D721Med (cell line): ENCODE measurements at regions not wholly inside any gene's neighbourhood (a gene's known extent, or its start where the extent isn't known, plus 50 kb on each side); places are given as distances from the start of the nearest gene placed in this dataset.
"Not testable (repeated sequence)": the region's sequence is repeated elsewhere in the genome, so short reads cannot be mapped to it uniquely, and the experiment has no call there.

Experiments
- DNase-seq: peaks from one replicate; pipeline ENCODE4 v3.0.0; 2011; ENCODE audit warnings: low spot score; ENCODE audit not compliant: insufficient read length
- FAIRE-seq: peaks from 2 replicates; lab custom pipeline; 2011; peaks lifted over from hg19 to GRCh38; lab: Jason Lieb, UNC
- CTCF ChIP-seq: IDR thresholded peaks from 2 replicates; pipeline ENCODE4 v1.5.1; 2012; ENCODE audit warnings: mild to moderate bottlenecking, control low read depth; ENCODE audit not compliant: insufficient read depth; ENCODE audit errors: missing control alignments

- no peak for DNase-seq
- no peak for TF ChIP-seq CTCF
- FAIRE-seq = no peak
Observed at GRCh38 chr10:120791316-120791715, 59.8 kb upstream of the WDR11 start.

- no peak for DNase-seq
- TF ChIP-seq CTCF = no peak
- no peak for FAIRE-seq
Observed at GRCh38 chr10:120793088-120793487, 58.1 kb upstream of the WDR11 start.

- no peak for TF ChIP-seq CTCF
- FAIRE-seq (no peak), DNase-seq (no peak)
Observed at GRCh38 chr10:120794390-120794789, 56.8 kb upstream of the WDR11 start.

GRCh38 chr10:120798276-120798675 is 52.9 kb upstream of the WDR11 start:
- DNase-seq = not testable (repeated sequence)

GRCh38 chr10:120799849-120800248 is 51.3 kb upstream of the WDR11 start:
- no peak for FAIRE-seq
- DNase-seq = no peak
- no peak for TF ChIP-seq CTCF

More at GRCh38 chr10:120798276-120798675, 52.9 kb upstream of the WDR11 start:
- FAIRE-seq = not testable (repeated sequence)

- no peak for TF ChIP-seq CTCF
- FAIRE-seq = no peak
- DNase-seq = no peak
Observed at GRCh38 chr10:120800528-120801323, 50.4 kb upstream of the WDR11 start.
